GM18517 (cell line): ENCODE measurements at regions not wholly inside any gene's neighbourhood (a gene's known extent, or its start where the extent isn't known, plus 50 kb on each side); places are given as distances from the start of the nearest gene placed in this dataset.

ENCODE experiments used
- ATAC-seq: cut with Tn5 transposase; IDR thresholded peaks from one replicate; pipeline ENCODE4 v1.9.1; 2021; ENCODE audit warnings: mild to moderate bottlenecking, moderate library complexity; ENCODE audit not compliant: unreplicated experiment

- no peak for ATAC-seq
These were observed 394.6 kb upstream of the IL12A start for GRCh38 chr3:159593927-159594605.

- ATAC-seq = no peak
These were observed 388.3 kb upstream of the IL12A start for GRCh38 chr3:159600291-159600690.

GRCh38 chr3:159604151-159604581 is 384.5 kb upstream of the IL12A start:
- no peak for ATAC-seq

GRCh38 chr3:159605101-159605500 is 383.5 kb upstream of the IL12A start:
- no peak for ATAC-seq

- no peak for ATAC-seq
These were observed 382.9 kb upstream of the IL12A start for GRCh38 chr3:159605776-159606175.

GRCh38 chr3:159607856-159608255 is 380.8 kb upstream of the IL12A start:
- no peak for ATAC-seq

GRCh38 chr3:159608311-159608710 is 380.3 kb upstream of the IL12A start:
- no peak for ATAC-seq

- no peak for ATAC-seq
These were observed 379.0 kb upstream of the IL12A start for GRCh38 chr3:159609625-159610024.

- ATAC-seq = no peak
These were observed 372.3 kb upstream of the IL12A start for GRCh38 chr3:159616234-159616825.

- ATAC-seq = no peak
These were observed 369.2 kb upstream of the IL12A start for GRCh38 chr3:159619341-159619885.

GRCh38 chr3:159620281-159620680 is 368.4 kb upstream of the IL12A start:
- ATAC-seq = no peak

- no peak for ATAC-seq
These were observed 367.8 kb upstream of the IL12A start for GRCh38 chr3:159620873-159621272.

- no peak for ATAC-seq
These were observed 364.0 kb upstream of the IL12A start for GRCh38 chr3:159624616-159625015.

GRCh38 chr3:159625594-159625993 is 363.0 kb upstream of the IL12A start:
- ATAC-seq = no peak

GRCh38 chr3:159626598-159626997 is 362.0 kb upstream of the IL12A start:
- ATAC-seq = no peak

GRCh38 chr3:159627229-159627628 is 361.4 kb upstream of the IL12A start:
- no peak for ATAC-seq

- ATAC-seq = no peak
These were observed 361.0 kb upstream of the IL12A start for GRCh38 chr3:159627634-159628033.

- no peak for ATAC-seq
These were observed 359.1 kb upstream of the IL12A start for GRCh38 chr3:159629329-159630084.

GRCh38 chr3:159631226-159631625 is 357.4 kb upstream of the IL12A start:
- ATAC-seq = no peak

GRCh38 chr3:159632128-159632527 is 356.5 kb upstream of the IL12A start:
- no peak for ATAC-seq

GRCh38 chr3:159632851-159633250 is 355.8 kb upstream of the IL12A start:
- no peak for ATAC-seq

- no peak for ATAC-seq
These were observed 354.2 kb upstream of the IL12A start for GRCh38 chr3:159634483-159634882.
